ENCODE measurements at regions not wholly inside any gene's neighbourhood (a gene's known extent, or its start where the extent isn't known, plus 50 kb on each side); places are given as distances from the start of the nearest gene placed in this dataset.

- H3K4me3 ChIP-seq (ENCODE audit: low read depth, low read length), result no peak overlapping the region
- TF ChIP-seq CTCF (IDR thresholded peaks at IDR 0.05; ENCODE audit: low read depth, low read length), result no peak
- no peak for TF ChIP-seq POLR2A (IDR thresholded peaks at IDR 0.05; ENCODE audit: extremely low read depth, insufficient read length)
- TF ChIP-seq MAX (IDR thresholded peaks at IDR 0.05; ENCODE audit: low read depth, low read length), result no peak
- no peak for TF ChIP-seq MYC (IDR thresholded peaks at IDR 0.05; ENCODE audit: low read depth, low read length)
- no peak for DNase-seq (ENCODE audit: low read depth)
Measured at GRCh38 chr18:11523804-11524203, 85.6 kb upstream of the SLC35G4 start.

- H3K4me3 ChIP-seq (ENCODE audit: low read depth, low read length), result no peak overlapping the region
- no peak for DNase-seq (ENCODE audit: low read depth)
- TF ChIP-seq MAX (IDR thresholded peaks at IDR 0.05; ENCODE audit: low read depth, low read length) (no peak), POLR2A (IDR thresholded peaks at IDR 0.05; ENCODE audit: extremely low read depth, insufficient read length) (no peak), MYC (IDR thresholded peaks at IDR 0.05; ENCODE audit: low read depth, low read length) (no peak), CTCF (IDR thresholded peaks at IDR 0.05; ENCODE audit: low read depth, low read length) (no peak)
Measured at GRCh38 chr18:11522992-11523391, 86.4 kb upstream of the SLC35G4 start.

GRCh38 chr18:11521853-11522252 lies 87.5 kb upstream of the SLC35G4 start:
- H3K4me3 ChIP-seq (ENCODE audit: low read depth, low read length), result no peak overlapping the region
- TF ChIP-seq MYC (IDR thresholded peaks at IDR 0.05; ENCODE audit: low read depth, low read length), result no peak
- no peak for TF ChIP-seq POLR2A (IDR thresholded peaks at IDR 0.05; ENCODE audit: extremely low read depth, insufficient read length)
- TF ChIP-seq CTCF (IDR thresholded peaks at IDR 0.05; ENCODE audit: low read depth, low read length), result no peak
- no peak for TF ChIP-seq MAX (IDR thresholded peaks at IDR 0.05; ENCODE audit: low read depth, low read length)
- DNase-seq (ENCODE audit: low read depth), result no peak

GRCh38 chr18:11520536-11520935 lies 88.9 kb upstream of the SLC35G4 start:
- no peak for DNase-seq (ENCODE audit: low read depth)
- no peak overlapping the region for H3K4me3 ChIP-seq (ENCODE audit: low read depth, low read length)
- no peak for TF ChIP-seq POLR2A (IDR thresholded peaks at IDR 0.05; ENCODE audit: extremely low read depth, insufficient read length)
- no peak for TF ChIP-seq MYC (IDR thresholded peaks at IDR 0.05; ENCODE audit: low read depth, low read length)
- TF ChIP-seq MAX (IDR thresholded peaks at IDR 0.05; ENCODE audit: low read depth, low read length), result no peak
- TF ChIP-seq CTCF (IDR thresholded peaks at IDR 0.05; ENCODE audit: low read depth, low read length), result no peak

GRCh38 chr18:11518788-11519685 lies 90.4 kb upstream of the SLC35G4 start:
- H3K4me3 ChIP-seq (ENCODE audit: low read depth, low read length), result no peak overlapping the region
- DNase-seq (ENCODE audit: low read depth), result peak; percentile 70
- TF ChIP-seq CTCF (IDR thresholded peaks at IDR 0.05; ENCODE audit: low read depth, low read length) (peak; percentile 90), POLR2A (IDR thresholded peaks at IDR 0.05; ENCODE audit: extremely low read depth, insufficient read length) (no peak), MAX (IDR thresholded peaks at IDR 0.05; ENCODE audit: low read depth, low read length) (no peak)
